ENCODE measurements at regions not wholly inside any gene's neighbourhood (a gene's known extent, or its start where the extent isn't known, plus 50 kb on each side); places are given as distances from the start of the nearest gene placed in this dataset.

DNA sequence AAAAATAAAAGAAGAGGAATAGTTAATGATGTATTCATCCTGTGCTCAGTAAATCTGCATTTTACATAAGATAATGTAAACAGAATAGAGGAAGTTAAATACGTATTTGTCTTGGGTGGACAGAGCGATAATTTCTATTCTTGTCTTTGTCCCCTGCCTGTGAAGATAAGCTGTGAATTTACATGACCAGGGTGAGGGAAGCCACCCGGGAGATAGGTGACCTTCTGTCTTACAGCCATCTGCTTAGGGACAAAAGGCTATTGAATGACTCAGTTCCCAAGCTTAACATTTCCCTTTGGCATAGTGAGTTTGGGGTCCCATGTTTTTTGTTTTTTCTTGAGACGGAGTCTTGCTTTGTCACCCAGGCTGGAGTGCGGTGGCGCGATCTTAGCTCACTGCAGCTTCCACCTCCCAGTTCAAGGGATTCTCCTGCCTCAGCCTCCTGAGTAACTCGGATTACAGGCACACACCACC, 88.7 kb upstream of the KCTD7 start:
- H3K4me1 Mint-ChIP-seq = peaks cover 5% of the 10 kb centered on the region in 2 donors
- no peaks in the 10 kb centered on the region for H3K4me1 ChIP-seq (ENCODE audit: control insufficient read depth, insufficient read depth, low read length)
- no peak overlapping the region for H3K4me3 Mint-ChIP-seq
- H3K4me3 ChIP-seq (ENCODE audit: low read length) = no peak overlapping the region
- no peaks in the 10 kb centered on the region for H3K9me3 Mint-ChIP-seq
- H3K36me3 Mint-ChIP-seq = no peaks in the 10 kb centered on the region
- no peaks in the 10 kb centered on the region for H3K9me3 ChIP-seq (ENCODE audit: control insufficient read depth, insufficient read depth, low read length)
- TF ChIP-seq, protein P1, sequence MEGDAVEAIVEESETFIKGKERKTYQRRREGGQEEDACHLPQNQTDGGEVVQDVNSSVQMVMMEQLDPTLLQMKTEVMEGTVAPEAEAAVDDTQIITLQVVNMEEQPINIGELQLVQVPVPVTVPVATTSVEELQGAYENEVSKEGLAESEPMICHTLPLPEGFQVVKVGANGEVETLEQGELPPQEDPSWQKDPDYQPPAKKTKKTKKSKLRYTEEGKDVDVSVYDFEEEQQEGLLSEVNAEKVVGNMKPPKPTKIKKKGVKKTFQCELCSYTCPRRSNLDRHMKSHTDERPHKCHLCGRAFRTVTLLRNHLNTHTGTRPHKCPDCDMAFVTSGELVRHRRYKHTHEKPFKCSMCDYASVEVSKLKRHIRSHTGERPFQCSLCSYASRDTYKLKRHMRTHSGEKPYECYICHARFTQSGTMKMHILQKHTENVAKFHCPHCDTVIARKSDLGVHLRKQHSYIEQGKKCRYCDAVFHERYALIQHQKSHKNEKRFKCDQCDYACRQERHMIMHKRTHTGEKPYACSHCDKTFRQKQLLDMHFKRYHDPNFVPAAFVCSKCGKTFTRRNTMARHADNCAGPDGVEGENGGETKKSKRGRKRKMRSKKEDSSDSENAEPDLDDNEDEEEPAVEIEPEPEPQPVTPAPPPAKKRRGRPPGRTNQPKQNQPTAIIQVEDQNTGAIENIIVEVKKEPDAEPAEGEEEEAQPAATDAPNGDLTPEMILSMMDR (IDR thresholded peaks at IDR 0.05) = no peak
- ATAC-seq = no peak
- DNase-seq = no peak
- 98% methylated on average over 8 of the region's 8 CpGs for WGBS (ENCODE audit: insufficient coverage)
- peaks cover 2% of the 10 kb centered on the region for H3K36me3 ChIP-seq (ENCODE audit: control insufficient read depth, insufficient read depth, low read length)
- no peak overlapping the region for H3K27ac Mint-ChIP-seq
- no peaks in the 10 kb centered on the region for H3K27me3 Mint-ChIP-seq (ENCODE audit: low read depth in 2 of 2)
- intact Hi-C loops (cut with micrococcal nuclease) = no loop called here
- H3K27me3 ChIP-seq (ENCODE audit: control insufficient read depth, insufficient read depth, low read length) = no peaks in the 10 kb centered on the region
- no peak overlapping the region for H3K27ac ChIP-seq (ENCODE audit: low read length)

DNA sequence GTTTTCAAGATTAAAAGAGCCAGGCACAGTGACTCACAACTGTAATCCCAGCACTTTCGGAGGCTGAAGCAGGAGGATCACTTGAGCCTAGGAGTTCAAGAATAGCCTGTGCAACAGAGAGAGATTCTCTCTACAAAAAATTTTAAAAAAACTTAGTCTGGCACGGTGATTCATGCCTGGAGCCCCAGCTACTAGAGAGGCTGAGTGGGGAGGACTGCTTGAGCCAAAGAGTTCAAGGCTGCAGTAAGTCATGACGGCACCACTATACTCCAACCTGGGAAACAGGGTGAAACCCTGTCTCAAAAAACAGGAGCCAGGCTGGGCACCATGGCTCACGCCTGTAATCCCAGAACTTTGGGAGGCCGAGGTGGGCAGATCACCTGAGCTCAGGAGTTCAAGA, 86.6 kb upstream of the KCTD7 start:
- no peak overlapping the region for H3K4me3 ChIP-seq (ENCODE audit: low read length)
- no peaks in the 10 kb centered on the region for H3K4me1 ChIP-seq (ENCODE audit: control insufficient read depth, insufficient read depth, low read length)
- intact Hi-C loops (cut with micrococcal nuclease) = no loop called here
- H3K9me3 Mint-ChIP-seq = no peaks in the 10 kb centered on the region
- H3K4me1 Mint-ChIP-seq = peaks cover 5% of the 10 kb centered on the region in 2 donors
- no peaks in the 10 kb centered on the region for H3K27me3 Mint-ChIP-seq (ENCODE audit: low read depth in 2 of 2)
- no peak overlapping the region for H3K4me3 Mint-ChIP-seq
- TF ChIP-seq, protein P1 (IDR thresholded peaks at IDR 0.05) = no peak
- H3K27ac ChIP-seq (ENCODE audit: low read length) = no peak overlapping the region
- DNase-seq (no peak), ATAC-seq (no peak)
- peaks cover 5% of the 10 kb centered on the region for H3K36me3 ChIP-seq (ENCODE audit: control insufficient read depth, insufficient read depth, low read length)
- no peaks in the 10 kb centered on the region for H3K27me3 ChIP-seq (ENCODE audit: control insufficient read depth, insufficient read depth, low read length)
- no peaks in the 10 kb centered on the region for H3K36me3 Mint-ChIP-seq
- no peaks in the 10 kb centered on the region for H3K9me3 ChIP-seq (ENCODE audit: control insufficient read depth, insufficient read depth, low read length)
- no peak overlapping the region for H3K27ac Mint-ChIP-seq
- WGBS (ENCODE audit: insufficient coverage) = 100% methylated on average over 5 of the region's 5 CpGs

DNA sequence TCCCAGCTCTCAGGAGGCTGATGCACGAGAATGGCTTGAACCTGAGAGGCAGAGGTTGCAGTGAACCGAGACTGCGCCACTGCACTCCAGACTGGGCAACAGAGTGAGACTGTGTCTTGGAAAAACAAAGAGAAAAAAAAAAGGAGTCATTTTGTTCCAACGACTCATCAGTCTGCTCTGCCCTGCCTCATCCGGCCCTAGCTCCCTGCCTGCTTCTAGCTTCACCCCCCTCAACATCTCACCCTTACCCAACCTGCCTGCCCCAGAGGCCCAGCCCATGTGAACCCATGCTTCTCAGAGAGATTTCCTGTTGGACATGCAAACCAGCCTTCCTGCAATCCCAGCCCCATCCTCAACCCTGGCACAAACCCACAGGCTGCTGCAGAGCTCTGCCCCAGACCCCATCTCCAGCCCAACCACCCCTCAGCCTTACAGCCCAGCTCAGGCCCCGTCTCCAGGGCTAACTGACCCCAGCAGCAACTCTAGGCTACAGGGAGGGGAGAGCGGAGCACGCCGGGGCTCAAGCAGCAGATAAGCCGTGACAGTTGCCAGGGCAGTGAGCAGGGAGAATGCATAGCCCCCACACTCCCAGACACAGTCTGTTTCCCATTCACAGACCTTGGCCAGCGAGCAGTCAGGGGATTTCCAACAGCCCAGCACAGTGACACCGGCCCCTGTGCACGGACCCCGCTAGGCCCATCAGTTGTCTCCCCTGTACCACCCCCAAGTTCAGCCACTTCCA, 86.0 kb upstream of the KCTD7 start:
- intact Hi-C loops (cut with micrococcal nuclease) = no loop called here
- TF ChIP-seq, protein P1 (IDR thresholded peaks at IDR 0.05) = no peak
- Histone ChIP-seq H3K4me3 (ENCODE audit: low read length) (no peak overlapping the region), H3K27ac (ENCODE audit: low read length) (no peak overlapping the region), H3K9me3 (ENCODE audit: control insufficient read depth, insufficient read depth, low read length) (no peaks in the 10 kb centered on the region), H3K27me3 (ENCODE audit: control insufficient read depth, insufficient read depth, low read length) (no peaks in the 10 kb centered on the region), H3K36me3 (ENCODE audit: control insufficient read depth, insufficient read depth, low read length) (peaks cover 5% of the 10 kb centered on the region), H3K4me1 (ENCODE audit: control insufficient read depth, insufficient read depth, low read length) (no peaks in the 10 kb centered on the region)
- DNase-seq (no peak), ATAC-seq (no peak)
- H3K27ac Mint-ChIP-seq = peak overlapping the region in 1 of 2 donors; percentile 69
- no peaks in the 10 kb centered on the region for H3K27me3 Mint-ChIP-seq (ENCODE audit: low read depth in 2 of 2)
- H3K9me3 Mint-ChIP-seq = no peaks in the 10 kb centered on the region
- H3K4me3 Mint-ChIP-seq = no peak overlapping the region
- WGBS (ENCODE audit: insufficient coverage) = 90% methylated on average over 14 of the region's 14 CpGs
- no peaks in the 10 kb centered on the region for H3K36me3 Mint-ChIP-seq
- H3K4me1 Mint-ChIP-seq = peaks cover 5% of the 10 kb centered on the region in 2 donors

DNA sequence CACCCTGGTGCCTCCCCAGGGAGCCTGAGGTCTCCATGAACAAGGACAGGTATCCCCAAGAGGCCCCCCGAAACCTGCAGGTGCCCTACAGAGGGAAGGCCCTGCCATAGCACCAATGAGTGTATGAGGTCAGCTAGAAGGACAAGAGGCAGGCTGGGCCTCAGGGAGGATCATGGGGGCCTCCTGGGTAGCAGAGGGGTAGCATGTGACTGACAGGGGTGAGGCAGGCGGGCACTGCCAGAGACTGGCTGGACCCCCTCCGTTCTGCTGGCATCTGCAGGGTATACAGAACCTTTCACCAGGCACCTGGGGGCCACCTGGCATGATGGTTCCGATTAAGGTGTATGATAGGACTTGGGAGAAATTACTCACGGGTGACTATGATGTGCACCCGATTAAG, 79.2 kb upstream of the KCTD7 start:
- WGBS (ENCODE audit: insufficient coverage) = 97% methylated on average over 6 of the region's 6 CpGs
- H3K4me1 Mint-ChIP-seq = no peaks in the 10 kb centered on the region
- Histone ChIP-seq H3K4me1 (ENCODE audit: control insufficient read depth, insufficient read depth, low read length) (no peaks in the 10 kb centered on the region), H3K4me3 (ENCODE audit: low read length) (no peak overlapping the region), H3K27me3 (ENCODE audit: control insufficient read depth, insufficient read depth, low read length) (no peaks in the 10 kb centered on the region), H3K36me3 (ENCODE audit: control insufficient read depth, insufficient read depth, low read length) (peaks cover 33% of the 10 kb centered on the region), H3K9me3 (ENCODE audit: control insufficient read depth, insufficient read depth, low read length) (no peaks in the 10 kb centered on the region), H3K27ac (ENCODE audit: low read length) (no peak overlapping the region)
- no peak overlapping the region for H3K27ac Mint-ChIP-seq
- ATAC-seq (peak in 1 of 3 donors; percentile 14), DNase-seq (no peak)
- H3K36me3 Mint-ChIP-seq = no peaks in the 10 kb centered on the region
- intact Hi-C loops (cut with micrococcal nuclease) = no loop called here
- H3K27me3 Mint-ChIP-seq (ENCODE audit: low read depth in 2 of 2) = no peaks in the 10 kb centered on the region
- TF ChIP-seq, protein P1 (IDR thresholded peaks at IDR 0.05) = no peak
- no peaks in the 10 kb centered on the region for H3K9me3 Mint-ChIP-seq
- no peak overlapping the region for H3K4me3 Mint-ChIP-seq
